Vagina (tissue), 2 donors: ENCODE measurements at regions not wholly inside any gene's neighbourhood (a gene's known extent, or its start where the extent isn't known, plus 50 kb on each side); places are given as distances from the start of the nearest gene placed in this dataset.

ENCODE experiments used
- DNase-seq, 2 donors: peaks; one replicate each; pipeline ENCODE4 v3.0.0-alpha.2; 2017; ENCODE audit errors: extremely low spot score in 2 of 2
- H3K27ac ChIP-seq: fragments of 200-600 bp; sonication (generic); one replicate; pipeline ENCODE4 v1.5.1; 2019
- H3K27me3 ChIP-seq: fragments of 200-600 bp; sonication (generic); one replicate; pipeline ENCODE4 v1.5.1; 2019
- H3K36me3 ChIP-seq, 2 donors: fragments of 200-600 bp; sonication (generic); one replicate each; pipeline ENCODE4 v1.5.1; 2017 to 2019
- H3K4me1 ChIP-seq: fragments of 200-600 bp; sonication (generic); one replicate; pipeline ENCODE4 v1.5.1; 2019
- H3K4me3 ChIP-seq, 2 donors: fragments of 200-600 bp; sonication (generic); 1 replicate in 1 of 2; 2 replicates in 1 of 2; pipeline ENCODE4 v1.5.1; 2016 to 2019
- H3K9me3 ChIP-seq: fragments of 200-600 bp; sonication (generic); one replicate; pipeline ENCODE4 v1.5.1; 2019
- POLR2A ChIP-seq, 2 donors: fragments of 450-650 bp; IDR thresholded peaks; one replicate each; pipeline ENCODE4 v1.6.1; 2017; ENCODE audit warnings: antibody characterized with exemption in 2 of 2, mild to moderate bottlenecking in 2 of 2, moderate library complexity in 2 of 2
- POLR2AphosphoS5 ChIP-seq, 2 donors: sonication (generic); formaldehyde crosslinking; IDR thresholded peaks; one replicate each; pipeline ENCODE4 v1.9.0; 2017; ENCODE audit warnings: antibody characterized with exemption in 2 of 2, mild to moderate bottlenecking in 2 of 2, low read depth in 1 of 2; ENCODE audit not compliant: insufficient read depth in 1 of 2
- intact Hi-C: fragments of 100-400 bp; cut with DNase I; formaldehyde crosslinking; loops from one replicate; pipeline ENCODE4 v1.15.1; 2023
- TF ChIP-seq, protein P1 (sequence below), 3 experiments: fragments of 450-650 bp in 2 of 3; fragments of 200-600 bp in 1 of 3; sonication (generic) in 1 of 3; IDR thresholded peaks; one replicate each; pipeline ENCODE4 v1.5.1; 2017 to 2019; ENCODE audit warnings: antibody characterized with exemption in 3 of 3, mild to moderate bottlenecking in 2 of 3, moderate library complexity in 2 of 3

DNA sequence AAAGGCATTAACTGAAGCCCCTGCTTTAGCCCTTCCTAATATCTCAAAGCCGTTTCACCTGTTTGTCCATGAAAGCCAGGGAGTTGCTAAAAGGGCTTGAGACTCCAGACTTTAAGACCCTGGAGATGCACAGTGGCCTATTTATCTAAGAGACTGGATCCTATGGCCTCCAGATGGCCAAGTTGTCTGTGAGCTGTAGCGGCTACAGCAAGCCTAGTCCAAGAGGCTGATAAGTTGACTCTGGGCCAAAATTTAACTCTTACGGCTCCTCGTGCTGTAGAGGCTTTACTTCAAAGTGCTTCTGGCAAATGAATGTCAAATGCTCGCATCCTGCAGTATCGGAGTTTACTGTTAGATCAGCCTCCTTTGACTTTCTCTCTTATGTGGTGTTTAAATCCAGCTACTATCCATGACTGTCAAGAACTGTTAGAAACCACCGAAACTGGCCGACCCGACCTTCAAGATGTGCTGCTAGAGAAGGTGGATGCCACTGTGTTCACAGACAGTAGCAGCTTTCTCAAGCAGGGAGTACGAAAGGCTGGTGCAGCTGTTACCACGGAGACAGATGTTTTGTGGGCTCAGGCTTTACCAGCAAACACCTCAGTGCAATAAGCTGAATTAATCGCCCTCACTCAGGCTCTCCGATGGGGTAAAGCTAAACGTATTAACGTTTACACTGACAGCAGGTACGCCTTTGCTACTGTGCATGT lies 336.7 kb upstream of the CNTNAP5 start:
- Histone ChIP-seq H3K27me3 (no peaks in the 10 kb centered on the region), H3K4me3 (no peak overlapping the region), H3K9me3 (no peaks in the 10 kb centered on the region), H3K36me3 (no peaks in the 10 kb centered on the region), H3K27ac (no peak overlapping the region), H3K4me1 (no peaks in the 10 kb centered on the region)
- TF ChIP-seq, protein P1, sequence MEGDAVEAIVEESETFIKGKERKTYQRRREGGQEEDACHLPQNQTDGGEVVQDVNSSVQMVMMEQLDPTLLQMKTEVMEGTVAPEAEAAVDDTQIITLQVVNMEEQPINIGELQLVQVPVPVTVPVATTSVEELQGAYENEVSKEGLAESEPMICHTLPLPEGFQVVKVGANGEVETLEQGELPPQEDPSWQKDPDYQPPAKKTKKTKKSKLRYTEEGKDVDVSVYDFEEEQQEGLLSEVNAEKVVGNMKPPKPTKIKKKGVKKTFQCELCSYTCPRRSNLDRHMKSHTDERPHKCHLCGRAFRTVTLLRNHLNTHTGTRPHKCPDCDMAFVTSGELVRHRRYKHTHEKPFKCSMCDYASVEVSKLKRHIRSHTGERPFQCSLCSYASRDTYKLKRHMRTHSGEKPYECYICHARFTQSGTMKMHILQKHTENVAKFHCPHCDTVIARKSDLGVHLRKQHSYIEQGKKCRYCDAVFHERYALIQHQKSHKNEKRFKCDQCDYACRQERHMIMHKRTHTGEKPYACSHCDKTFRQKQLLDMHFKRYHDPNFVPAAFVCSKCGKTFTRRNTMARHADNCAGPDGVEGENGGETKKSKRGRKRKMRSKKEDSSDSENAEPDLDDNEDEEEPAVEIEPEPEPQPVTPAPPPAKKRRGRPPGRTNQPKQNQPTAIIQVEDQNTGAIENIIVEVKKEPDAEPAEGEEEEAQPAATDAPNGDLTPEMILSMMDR (IDR thresholded peaks at IDR 0.05) = no peak
- TF ChIP-seq POLR2A (IDR thresholded peaks at IDR 0.05) (no peak), POLR2AphosphoS5 (IDR thresholded peaks at IDR 0.05; ENCODE audit: insufficient read depth in 1 of 2, low read depth in 1 of 2) (no peak)
- no peak for DNase-seq
- intact Hi-C loops = no loop called here

DNA sequence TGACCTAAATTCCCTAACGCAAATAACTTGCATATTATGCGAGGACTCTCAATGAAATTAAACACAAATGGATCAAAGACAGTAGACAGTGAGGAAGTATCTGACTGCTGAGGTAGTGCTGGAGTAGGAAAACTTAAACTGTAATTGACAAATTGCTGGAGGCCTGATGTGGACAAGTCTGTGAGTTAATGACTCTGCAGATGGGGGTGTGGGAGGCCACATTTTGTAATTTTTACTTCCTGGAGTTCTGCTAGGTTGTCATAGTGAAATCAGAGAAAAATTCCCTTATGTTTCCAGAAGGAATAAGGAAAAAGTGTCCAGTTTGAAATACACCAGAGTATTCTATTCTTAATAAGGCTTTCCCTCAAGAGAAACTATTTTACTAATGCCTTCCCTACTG lies 333.0 kb upstream of the CNTNAP5 start:
- TF ChIP-seq POLR2AphosphoS5 (IDR thresholded peaks at IDR 0.05; ENCODE audit: insufficient read depth in 1 of 2, low read depth in 1 of 2) (no peak), POLR2A (IDR thresholded peaks at IDR 0.05) (no peak)
- TF ChIP-seq, protein P1 (IDR thresholded peaks at IDR 0.05) = no peak
- Histone ChIP-seq H3K36me3 (no peaks in the 10 kb centered on the region), H3K27ac (no peak overlapping the region), H3K27me3 (no peaks in the 10 kb centered on the region), H3K9me3 (no peaks in the 10 kb centered on the region), H3K4me3 (no peak overlapping the region), H3K4me1 (no peaks in the 10 kb centered on the region)
- intact Hi-C loops = no loop called here
- DNase-seq = no peak

DNA sequence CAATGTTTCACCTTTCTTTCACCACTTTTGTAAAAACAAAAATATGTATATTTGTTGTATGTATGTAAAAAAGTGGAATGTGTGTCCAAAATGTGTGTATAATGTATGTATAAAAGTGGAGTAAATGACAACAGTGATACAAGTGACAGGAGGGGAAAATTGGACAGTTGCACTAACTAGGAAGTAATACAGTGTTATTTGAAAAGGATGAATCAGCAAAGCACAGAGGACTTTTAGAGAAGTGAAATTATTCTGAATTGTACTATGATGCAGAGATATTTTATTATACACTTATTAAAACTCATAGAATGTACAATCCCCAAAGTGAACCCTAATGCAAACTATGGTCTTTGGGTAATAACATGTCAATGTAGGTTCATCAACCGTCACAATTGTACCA lies 331.3 kb upstream of the CNTNAP5 start:
- TF ChIP-seq, protein P1 (IDR thresholded peaks at IDR 0.05) = no peak
- TF ChIP-seq POLR2AphosphoS5 (IDR thresholded peaks at IDR 0.05; ENCODE audit: insufficient read depth in 1 of 2, low read depth in 1 of 2) (no peak), POLR2A (IDR thresholded peaks at IDR 0.05) (no peak)
- no peaks in the 10 kb centered on the region for H3K36me3 ChIP-seq
- no peak for DNase-seq
- no peak overlapping the region for H3K27ac ChIP-seq
- intact Hi-C loops = no loop called here
- H3K27me3 ChIP-seq = no peaks in the 10 kb centered on the region
- no peaks in the 10 kb centered on the region for H3K4me1 ChIP-seq
- no peak overlapping the region for H3K4me3 ChIP-seq
- H3K9me3 ChIP-seq = no peaks in the 10 kb centered on the region

DNA sequence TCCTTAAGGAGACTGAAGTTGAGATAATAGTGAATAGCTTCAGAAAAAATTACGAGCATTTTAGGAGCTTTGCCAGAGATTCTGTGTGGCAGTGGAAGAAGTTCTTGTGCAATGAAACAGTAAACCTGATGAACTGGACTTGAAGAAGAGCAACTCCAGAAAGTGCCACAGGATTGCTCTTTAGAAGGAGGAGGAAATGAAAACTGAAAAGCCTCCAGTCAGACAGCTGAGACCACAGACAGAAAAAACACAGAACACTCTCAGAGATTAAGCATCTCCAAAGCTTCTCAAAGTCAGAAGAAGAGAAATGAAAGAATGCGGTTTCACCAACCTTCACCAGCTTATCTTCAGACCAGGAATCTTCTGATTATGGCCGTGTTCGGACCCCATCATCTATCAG lies 329.7 kb upstream of the CNTNAP5 start:
- intact Hi-C loops = no loop called here
- Histone ChIP-seq H3K9me3 (no peaks in the 10 kb centered on the region), H3K27ac (no peak overlapping the region), H3K4me3 (no peak overlapping the region), H3K27me3 (no peaks in the 10 kb centered on the region), H3K36me3 (no peaks in the 10 kb centered on the region), H3K4me1 (no peaks in the 10 kb centered on the region)
- DNase-seq = no peak
- no peak for TF ChIP-seq POLR2A (IDR thresholded peaks at IDR 0.05)
- TF ChIP-seq, protein P1 (IDR thresholded peaks at IDR 0.05) = no peak
- no peak for TF ChIP-seq POLR2AphosphoS5 (IDR thresholded peaks at IDR 0.05; ENCODE audit: insufficient read depth in 1 of 2, low read depth in 1 of 2)

DNA sequence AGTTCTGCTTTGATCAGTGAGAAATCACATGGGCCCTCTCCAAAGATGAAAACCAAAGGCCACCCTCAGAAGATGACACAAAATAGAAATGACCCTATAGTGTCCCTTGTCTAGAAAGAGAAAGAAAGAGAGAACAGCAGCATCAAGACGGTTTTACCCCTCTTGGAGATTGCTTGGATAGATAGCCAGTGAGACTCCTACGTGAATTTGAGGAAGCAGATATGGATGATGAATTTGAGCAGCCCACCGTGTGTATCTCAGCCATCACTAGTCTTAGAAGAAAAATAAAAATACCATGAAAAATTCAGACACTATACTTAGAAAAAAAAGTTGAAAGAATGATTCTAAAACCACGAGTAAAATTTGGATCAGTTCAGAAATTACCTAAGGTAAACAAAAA lies 329.1 kb upstream of the CNTNAP5 start:
- Histone ChIP-seq H3K4me3 (no peak overlapping the region), H3K27ac (no peak overlapping the region), H3K9me3 (no peaks in the 10 kb centered on the region), H3K4me1 (no peaks in the 10 kb centered on the region), H3K36me3 (no peaks in the 10 kb centered on the region), H3K27me3 (no peaks in the 10 kb centered on the region)
- intact Hi-C loops = no loop called here
- no peak for TF ChIP-seq POLR2A (IDR thresholded peaks at IDR 0.05)
- TF ChIP-seq, protein P1 (IDR thresholded peaks at IDR 0.05) = no peak
- TF ChIP-seq POLR2AphosphoS5 (IDR thresholded peaks at IDR 0.05; ENCODE audit: insufficient read depth in 1 of 2, low read depth in 1 of 2) = no peak
- DNase-seq = no peak
